Panc1 (cell line): ENCODE measurements at regions not wholly inside any gene's neighbourhood (a gene's known extent, or its start where the extent isn't known, plus 50 kb on each side); places are given as distances from the start of the nearest gene placed in this dataset.

Experiments
- ATAC-seq: fragments of 200-7000 bp; cut with Tn5 transposase; 2 replicates; pipeline ENCODE4 v1.9.1; 2020; ENCODE audit warnings: mild to moderate bottlenecking, moderate library complexity
- BruUV-seq: library from RNA; stranded (reverse); fragments of 400-500 nt; replicated peaks from 2 replicates; lab custom pipeline; 2021; lab: Mats Ljungman, UMichigan
- CTCF ChIA-PET: fragments of 300-600 bp; sonication (Branson Sonifier 250); formaldehyde crosslinking; loops from one replicate; lab custom pipeline; 2022; ENCODE audit warnings: antibody characterized with exemption; lab: Charles Lee
- POLR2A ChIA-PET: fragments of 300-600 bp; sonication (Branson Sonifier 250); formaldehyde crosslinking; loops from one replicate; lab custom pipeline; 2022; ENCODE audit warnings: antibody characterized with exemption; lab: Charles Lee
- DNase-seq: peaks from one replicate; pipeline ENCODE4 v3.0.0-alpha.2; 2010; ENCODE audit warnings: low read depth, low spot score
- H3K27ac ChIP-seq: 2 replicates; pipeline ENCODE4 v1.5.1; 2011; ENCODE audit warnings: mild to moderate bottlenecking, low read length, inconsistent platforms
- H3K27me3 ChIP-seq: fragments of 200-500 bp; sonication (Bioruptor generic); 2 replicates; pipeline ENCODE4 v1.6.0; 2014; ENCODE audit warnings: low read length, inconsistent platforms; ENCODE audit not compliant: control insufficient read depth, insufficient read depth
- H3K36me3 ChIP-seq: fragments of 200-500 bp; sonication (Bioruptor generic); 2 replicates; pipeline ENCODE4 v1.5.1; 2014; ENCODE audit warnings: inconsistent platforms, mild to moderate bottlenecking, low read length, moderate library complexity; ENCODE audit not compliant: control insufficient read depth, insufficient read depth
- H3K4me1 ChIP-seq: 2 replicates; pipeline ENCODE4 v1.5.1; 2011; ENCODE audit warnings: inconsistent platforms, mild to moderate bottlenecking, low read length, moderate library complexity; ENCODE audit not compliant: control insufficient read depth, insufficient read depth
- H3K4me3 ChIP-seq, 2 experiments: 2 replicates each; pipeline ENCODE4 v1.5.1; 2011 to 2012; ENCODE audit warnings: low read depth in 2 of 2, low read length in 2 of 2, mild to moderate bottlenecking in 2 of 2, inconsistent platforms in 1 of 2, moderate library complexity in 1 of 2
- H3K9me3 ChIP-seq: fragments of 200-500 bp; sonication (Bioruptor generic); 2 replicates; pipeline ENCODE4 v1.5.1; 2014; ENCODE audit warnings: low read depth, mild to moderate bottlenecking, inconsistent platforms, low read length, moderate library complexity; ENCODE audit not compliant: control insufficient read depth, insufficient read depth
- POLR2AphosphoS5 ChIP-seq: IDR thresholded peaks from 2 replicates; pipeline ENCODE4 v1.6.1; 2012; ENCODE audit warnings: mild to moderate bottlenecking, low read depth, low read length, moderate library complexity
- SIN3A ChIP-seq: IDR thresholded peaks from 2 replicates; pipeline ENCODE4 v1.6.1; 2012; ENCODE audit warnings: low read depth, mild to moderate bottlenecking, low read length, moderate library complexity, borderline replicate concordance; ENCODE audit not compliant: insufficient read depth
- TCF7L2 ChIP-seq: IDR thresholded peaks from 2 replicates; pipeline ENCODE4 v1.6.1; 2011; ENCODE audit warnings: mild to moderate bottlenecking, low read depth, low read length, inconsistent platforms
- in situ Hi-C: cut with HindIII; loops from 2 replicates; pipeline ENCODE4 v1.10.0; 2016; ENCODE audit warnings: low sequenced_read_pairs, low pct_unique_long_range_greater_than_20kb
- intact Hi-C: fragments of 100-400 bp; cut with micrococcal nuclease; formaldehyde crosslinking; loops from one replicate; pipeline ENCODE4 v1.10.0; 2022; ENCODE audit not compliant: unreplicated experiment
- TF ChIP-seq, protein P1 (sequence below): fragments of 450-650 bp; IDR thresholded peaks from 2 replicates; pipeline ENCODE4 v1.5.1; 2017; ENCODE audit warnings: mild to moderate bottlenecking
- TF ChIP-seq, protein P2 (sequence below), 2 experiments: IDR thresholded peaks; 2 replicates each; pipeline ENCODE4 v1.6.1; 2011 to 2012; ENCODE audit warnings: low read depth in 2 of 2, control low read depth in 1 of 2, low read length in 1 of 2, mild to moderate bottlenecking in 1 of 2, moderate library complexity in 1 of 2; ENCODE audit not compliant: insufficient read depth in 1 of 2

DNA sequence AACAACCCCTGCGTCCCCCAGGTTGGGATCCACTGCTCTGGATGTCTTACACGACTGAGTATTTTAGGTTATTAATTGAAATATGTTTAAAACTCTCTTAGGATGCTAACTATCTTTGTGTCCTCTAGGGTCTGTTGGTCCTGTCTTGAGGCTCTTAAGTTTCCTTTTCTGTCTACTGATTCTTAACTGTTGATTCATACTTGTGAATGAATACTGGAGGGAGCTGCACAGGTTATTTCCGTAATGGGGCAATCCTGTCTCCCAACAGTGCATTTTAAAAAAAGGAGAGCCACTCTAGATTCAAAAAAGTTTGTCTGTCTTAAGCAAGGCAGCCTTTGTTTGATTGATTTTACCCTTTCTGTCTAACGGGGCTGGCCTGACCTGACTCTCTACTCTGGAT lies 237.6 kb upstream of the POM121L12 start:
- Histone ChIP-seq H3K4me3 (no peak overlapping the region), H3K9me3 (no peaks in the 10 kb centered on the region), H3K27ac (no peak overlapping the region), H3K4me1 (no peaks in the 10 kb centered on the region), H3K36me3 (no peaks in the 10 kb centered on the region), H3K27me3 (no peaks in the 10 kb centered on the region)
- POLR2A ChIA-PET = no interaction called here
- no TSS peak for BruUV-seq
- DNase-seq (no peak), ATAC-seq (no peak)
- intact Hi-C loops = no loop called here
- TF ChIP-seq POLR2AphosphoS5 = no peak
- TF ChIP-seq, protein P1, sequence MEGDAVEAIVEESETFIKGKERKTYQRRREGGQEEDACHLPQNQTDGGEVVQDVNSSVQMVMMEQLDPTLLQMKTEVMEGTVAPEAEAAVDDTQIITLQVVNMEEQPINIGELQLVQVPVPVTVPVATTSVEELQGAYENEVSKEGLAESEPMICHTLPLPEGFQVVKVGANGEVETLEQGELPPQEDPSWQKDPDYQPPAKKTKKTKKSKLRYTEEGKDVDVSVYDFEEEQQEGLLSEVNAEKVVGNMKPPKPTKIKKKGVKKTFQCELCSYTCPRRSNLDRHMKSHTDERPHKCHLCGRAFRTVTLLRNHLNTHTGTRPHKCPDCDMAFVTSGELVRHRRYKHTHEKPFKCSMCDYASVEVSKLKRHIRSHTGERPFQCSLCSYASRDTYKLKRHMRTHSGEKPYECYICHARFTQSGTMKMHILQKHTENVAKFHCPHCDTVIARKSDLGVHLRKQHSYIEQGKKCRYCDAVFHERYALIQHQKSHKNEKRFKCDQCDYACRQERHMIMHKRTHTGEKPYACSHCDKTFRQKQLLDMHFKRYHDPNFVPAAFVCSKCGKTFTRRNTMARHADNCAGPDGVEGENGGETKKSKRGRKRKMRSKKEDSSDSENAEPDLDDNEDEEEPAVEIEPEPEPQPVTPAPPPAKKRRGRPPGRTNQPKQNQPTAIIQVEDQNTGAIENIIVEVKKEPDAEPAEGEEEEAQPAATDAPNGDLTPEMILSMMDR = no peak
- CTCF ChIA-PET = no interaction called here
- in situ Hi-C loops = no loop called here

DNA sequence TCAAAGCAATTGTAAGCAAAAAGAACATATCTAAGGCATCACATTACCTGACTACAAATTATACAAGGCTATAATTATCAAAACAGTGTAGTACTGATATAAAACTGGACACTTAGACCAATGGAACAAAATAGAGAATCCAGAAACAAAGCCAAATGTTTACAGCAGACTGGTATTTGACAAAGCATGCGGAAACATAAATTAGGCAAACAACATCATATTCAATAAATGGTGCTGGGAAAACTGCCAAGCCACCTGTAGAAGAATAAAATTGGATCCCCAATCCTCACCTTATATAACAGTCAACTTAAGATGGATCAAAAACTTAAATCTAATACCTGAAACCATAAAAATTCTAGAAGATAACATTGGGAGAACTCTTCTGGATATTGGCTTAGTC lies 240.8 kb upstream of the POM121L12 start:
- H3K9me3 ChIP-seq = no peaks in the 10 kb centered on the region
- intact Hi-C loops = no loop called here
- ChIA-PET CTCF (no interaction called here), POLR2A (no interaction called here)
- no peak overlapping the region for H3K4me3 ChIP-seq
- DNase-seq = no peak
- ATAC-seq = no peak
- no peak overlapping the region for H3K27ac ChIP-seq
- no TSS peak for BruUV-seq
- TF ChIP-seq, protein P2, sequence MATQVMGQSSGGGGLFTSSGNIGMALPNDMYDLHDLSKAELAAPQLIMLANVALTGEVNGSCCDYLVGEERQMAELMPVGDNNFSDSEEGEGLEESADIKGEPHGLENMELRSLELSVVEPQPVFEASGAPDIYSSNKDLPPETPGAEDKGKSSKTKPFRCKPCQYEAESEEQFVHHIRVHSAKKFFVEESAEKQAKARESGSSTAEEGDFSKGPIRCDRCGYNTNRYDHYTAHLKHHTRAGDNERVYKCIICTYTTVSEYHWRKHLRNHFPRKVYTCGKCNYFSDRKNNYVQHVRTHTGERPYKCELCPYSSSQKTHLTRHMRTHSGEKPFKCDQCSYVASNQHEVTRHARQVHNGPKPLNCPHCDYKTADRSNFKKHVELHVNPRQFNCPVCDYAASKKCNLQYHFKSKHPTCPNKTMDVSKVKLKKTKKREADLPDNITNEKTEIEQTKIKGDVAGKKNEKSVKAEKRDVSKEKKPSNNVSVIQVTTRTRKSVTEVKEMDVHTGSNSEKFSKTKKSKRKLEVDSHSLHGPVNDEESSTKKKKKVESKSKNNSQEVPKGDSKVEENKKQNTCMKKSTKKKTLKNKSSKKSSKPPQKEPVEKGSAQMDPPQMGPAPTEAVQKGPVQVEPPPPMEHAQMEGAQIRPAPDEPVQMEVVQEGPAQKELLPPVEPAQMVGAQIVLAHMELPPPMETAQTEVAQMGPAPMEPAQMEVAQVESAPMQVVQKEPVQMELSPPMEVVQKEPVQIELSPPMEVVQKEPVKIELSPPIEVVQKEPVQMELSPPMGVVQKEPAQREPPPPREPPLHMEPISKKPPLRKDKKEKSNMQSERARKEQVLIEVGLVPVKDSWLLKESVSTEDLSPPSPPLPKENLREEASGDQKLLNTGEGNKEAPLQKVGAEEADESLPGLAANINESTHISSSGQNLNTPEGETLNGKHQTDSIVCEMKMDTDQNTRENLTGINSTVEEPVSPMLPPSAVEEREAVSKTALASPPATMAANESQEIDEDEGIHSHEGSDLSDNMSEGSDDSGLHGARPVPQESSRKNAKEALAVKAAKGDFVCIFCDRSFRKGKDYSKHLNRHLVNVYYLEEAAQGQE (IDR thresholded peaks at IDR 0.05; ENCODE audit: insufficient read depth in 1 of 2, low read depth in 2 of 2, low read length in 1 of 2) = no peak
- TF ChIP-seq TCF7L2 (no peak), SIN3A (no peak), POLR2AphosphoS5 (no peak)
- TF ChIP-seq, protein P1 = no peak
- in situ Hi-C loops = no loop called here
- no peaks in the 10 kb centered on the region for H3K27me3 ChIP-seq
- H3K36me3 ChIP-seq = no peaks in the 10 kb centered on the region
- H3K4me1 ChIP-seq = no peaks in the 10 kb centered on the region
